NCI-H510A (cell line): ENCODE measurements at regions not wholly inside any gene's neighbourhood (a gene's known extent, or its start where the extent isn't known, plus 50 kb on each side); places are given as distances from the start of the nearest gene placed in this dataset.

Source experiments
- DNase-seq: peaks from one replicate; lab custom pipeline; 2025; lab: John Stamatoyannopoulos, UW

GRCh38 chr2:238561230-238561629 is 134.5 kb downstream of the ASB1 start:
- DNase-seq = no peak

GRCh38 chr2:238562446-238562845 is 135.7 kb downstream of the ASB1 start:
- DNase-seq = no peak

- DNase-seq = no peak
These were observed 136.8 kb downstream of the ASB1 start for GRCh38 chr2:238563551-238563950.

GRCh38 chr2:238564286-238564920 is 137.7 kb downstream of the ASB1 start:
- no peak for DNase-seq

GRCh38 chr2:238565031-238565430 is 138.3 kb downstream of the ASB1 start:
- no peak for DNase-seq

GRCh38 chr2:238566001-238566645 is 139.4 kb downstream of the ASB1 start:
- no peak for DNase-seq

- DNase-seq = no peak
These were observed 140.5 kb downstream of the ASB1 start for GRCh38 chr2:238567067-238567855.

GRCh38 chr2:238567996-238568395 is 141.3 kb downstream of the ASB1 start:
- no peak for DNase-seq

GRCh38 chr2:238568455-238569440 is 142.0 kb downstream of the ASB1 start:
- no peak for DNase-seq

- DNase-seq = no peak
These were observed 142.9 kb downstream of the ASB1 start for GRCh38 chr2:238569507-238570195.

GRCh38 chr2:238570391-238570790 is 143.7 kb downstream of the ASB1 start:
- DNase-seq = no peak

GRCh38 chr2:238570926-238571325 is 144.2 kb downstream of the ASB1 start:
- DNase-seq = no peak

- DNase-seq = no peak
These were observed 145.1 kb downstream of the ASB1 start for GRCh38 chr2:238571661-238572372.

GRCh38 chr2:238573065-238573778 is 146.5 kb downstream of the ASB1 start:
- no peak for DNase-seq

- no peak for DNase-seq
These were observed 147.2 kb downstream of the ASB1 start for GRCh38 chr2:238573916-238574315.

- no peak for DNase-seq
These were observed 148.0 kb downstream of the ASB1 start for GRCh38 chr2:238574490-238575271.

- no peak for DNase-seq
These were observed 149.9 kb downstream of the ASB1 start for GRCh38 chr2:238576674-238577073.

- DNase-seq = no peak
These were observed 151.5 kb downstream of the ASB1 start for GRCh38 chr2:238578256-238578655.

GRCh38 chr2:238580486-238580885 is 153.8 kb downstream of the ASB1 start:
- no peak for DNase-seq
